Sigmoid colon (tissue), 4 donors: ENCODE measurements at regions not wholly inside any gene's neighbourhood (a gene's known extent, or its start where the extent isn't known, plus 50 kb on each side); places are given as distances from the start of the nearest gene placed in this dataset.

Experiments
- EP300 ChIP-seq, 4 donors: sonication (generic); formaldehyde crosslinking; IDR thresholded peaks; one replicate each; pipeline ENCODE4 v1.6.1; 2017; ENCODE audit warnings: antibody characterized with exemption in 4 of 4
- POLR2A ChIP-seq, 2 donors: fragments of 450-650 bp; IDR thresholded peaks; one replicate each; pipeline ENCODE4 v1.6.1; 2016; ENCODE audit warnings: antibody characterized with exemption in 2 of 2, mild to moderate bottlenecking in 2 of 2, moderate library complexity in 2 of 2
- POLR2AphosphoS5 ChIP-seq, 4 donors: sonication (generic); formaldehyde crosslinking; IDR thresholded peaks; one replicate each; pipeline ENCODE4 v1.6.1; 2017; ENCODE audit warnings: antibody characterized with exemption in 4 of 4
- TF ChIP-seq, protein P1 (sequence below), 4 experiments: fragments of 450-650 bp in 3 of 4; fragments of 200-600 bp in 1 of 4; IDR thresholded peaks; one replicate each; pipeline ENCODE4 v1.5.1; 2016 to 2019; ENCODE audit warnings: antibody characterized with exemption in 4 of 4, mild to moderate bottlenecking in 3 of 4, moderate library complexity in 2 of 4

DNA sequence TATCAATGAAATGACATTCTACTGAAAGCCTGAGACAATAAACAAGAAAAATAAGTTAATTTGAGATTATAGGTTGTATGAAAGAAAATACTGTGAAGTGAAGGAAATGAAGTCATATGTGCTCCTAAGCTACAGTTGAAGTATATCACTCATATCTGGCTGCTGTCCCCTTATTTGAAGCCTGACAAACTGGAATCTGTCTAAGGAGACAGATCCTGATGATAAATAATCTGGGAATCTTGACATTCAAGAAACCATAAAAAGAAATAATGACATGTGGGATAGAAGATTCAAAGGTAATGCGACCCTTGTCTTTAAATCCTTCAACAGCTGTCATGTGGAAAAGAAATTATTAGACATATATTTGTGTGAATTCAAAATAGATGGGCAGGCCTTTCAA, 424.5 kb upstream of the LMCD1 start:
- TF ChIP-seq, protein P1, sequence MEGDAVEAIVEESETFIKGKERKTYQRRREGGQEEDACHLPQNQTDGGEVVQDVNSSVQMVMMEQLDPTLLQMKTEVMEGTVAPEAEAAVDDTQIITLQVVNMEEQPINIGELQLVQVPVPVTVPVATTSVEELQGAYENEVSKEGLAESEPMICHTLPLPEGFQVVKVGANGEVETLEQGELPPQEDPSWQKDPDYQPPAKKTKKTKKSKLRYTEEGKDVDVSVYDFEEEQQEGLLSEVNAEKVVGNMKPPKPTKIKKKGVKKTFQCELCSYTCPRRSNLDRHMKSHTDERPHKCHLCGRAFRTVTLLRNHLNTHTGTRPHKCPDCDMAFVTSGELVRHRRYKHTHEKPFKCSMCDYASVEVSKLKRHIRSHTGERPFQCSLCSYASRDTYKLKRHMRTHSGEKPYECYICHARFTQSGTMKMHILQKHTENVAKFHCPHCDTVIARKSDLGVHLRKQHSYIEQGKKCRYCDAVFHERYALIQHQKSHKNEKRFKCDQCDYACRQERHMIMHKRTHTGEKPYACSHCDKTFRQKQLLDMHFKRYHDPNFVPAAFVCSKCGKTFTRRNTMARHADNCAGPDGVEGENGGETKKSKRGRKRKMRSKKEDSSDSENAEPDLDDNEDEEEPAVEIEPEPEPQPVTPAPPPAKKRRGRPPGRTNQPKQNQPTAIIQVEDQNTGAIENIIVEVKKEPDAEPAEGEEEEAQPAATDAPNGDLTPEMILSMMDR (IDR thresholded peaks at IDR 0.05): no peak
- TF ChIP-seq POLR2A (IDR thresholded peaks at IDR 0.05) (no peak), EP300 (IDR thresholded peaks at IDR 0.05) (no peak), POLR2AphosphoS5 (IDR thresholded peaks at IDR 0.05) (no peak)
